Muscle layer of duodenum (tissue), 2 donors: ENCODE measurements at regions not wholly inside any gene's neighbourhood (a gene's known extent, or its start where the extent isn't known, plus 50 kb on each side); places are given as distances from the start of the nearest gene placed in this dataset.

Experiments used
- H3K27ac ChIP-seq: one replicate; pipeline ENCODE4 v1.7.0; 2013; ENCODE audit warnings: mild to moderate bottlenecking, low read length
- H3K27me3 ChIP-seq: one replicate; pipeline ENCODE4 v1.7.0; 2013; ENCODE audit warnings: low read depth, mild to moderate bottlenecking, control low read depth, low read length
- H3K36me3 ChIP-seq, 2 donors: one replicate each; pipeline ENCODE4 v1.7.0; 2013; ENCODE audit warnings: low read length in 2 of 2, control low read depth in 1 of 2, mild to moderate bottlenecking in 1 of 2; ENCODE audit not compliant: insufficient read depth in 2 of 2, control insufficient read depth in 1 of 2
- H3K4me1 ChIP-seq, 2 donors: one replicate each; pipeline ENCODE4 v1.7.0; 2013; ENCODE audit warnings: low read length in 2 of 2, mild to moderate bottlenecking in 2 of 2, control low read depth in 1 of 2, moderate library complexity in 1 of 2; ENCODE audit not compliant: insufficient read depth in 2 of 2, control insufficient read depth in 1 of 2
- H3K4me3 ChIP-seq, 2 donors: one replicate each; pipeline ENCODE4 v1.7.0; 2013; ENCODE audit warnings: low read length in 2 of 2, low read depth in 1 of 2, mild to moderate bottlenecking in 1 of 2
- H3K9me3 ChIP-seq, 2 donors: one replicate each; pipeline ENCODE4 v1.7.0; 2013; ENCODE audit warnings: low read length in 2 of 2, control low read depth in 1 of 2, mild to moderate bottlenecking in 1 of 2; ENCODE audit not compliant: control insufficient read depth in 1 of 2
- donor health status: healthy.

DNA sequence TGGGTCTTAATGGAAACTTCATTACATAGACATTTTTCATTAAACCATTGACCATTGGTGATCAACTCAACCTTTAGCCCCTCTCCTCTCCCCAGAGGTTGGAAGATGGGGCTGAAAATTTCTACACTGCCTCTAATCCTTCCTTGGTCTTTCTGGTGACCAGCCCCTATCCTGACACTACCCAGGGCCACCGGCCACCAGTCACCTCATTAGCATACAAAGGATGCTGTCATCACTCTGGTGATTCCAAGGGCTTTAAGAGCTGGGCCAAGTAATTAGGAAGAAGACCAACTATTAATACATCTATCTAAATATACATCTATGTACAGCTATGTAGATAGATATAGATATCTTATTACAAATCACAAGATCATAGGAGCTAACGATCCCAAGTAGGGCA, 111.2 kb upstream of the IRX6 start:
- no peaks in the 10 kb centered on the region for H3K9me3 ChIP-seq
- H3K27me3 ChIP-seq = no peaks in the 10 kb centered on the region
- H3K36me3 ChIP-seq = no peaks in the 10 kb centered on the region
- H3K4me3 ChIP-seq = no peak overlapping the region
- no peaks in the 10 kb centered on the region for H3K4me1 ChIP-seq
- no peak overlapping the region for H3K27ac ChIP-seq

- Histone ChIP-seq H3K4me3 (no peak overlapping the region), H3K27me3 (no peaks in the 10 kb centered on the region), H3K36me3 (no peaks in the 10 kb centered on the region)
Observed at GRCh38 chr16:55214412-55214811, 109.6 kb upstream of the IRX6 start.

DNA sequence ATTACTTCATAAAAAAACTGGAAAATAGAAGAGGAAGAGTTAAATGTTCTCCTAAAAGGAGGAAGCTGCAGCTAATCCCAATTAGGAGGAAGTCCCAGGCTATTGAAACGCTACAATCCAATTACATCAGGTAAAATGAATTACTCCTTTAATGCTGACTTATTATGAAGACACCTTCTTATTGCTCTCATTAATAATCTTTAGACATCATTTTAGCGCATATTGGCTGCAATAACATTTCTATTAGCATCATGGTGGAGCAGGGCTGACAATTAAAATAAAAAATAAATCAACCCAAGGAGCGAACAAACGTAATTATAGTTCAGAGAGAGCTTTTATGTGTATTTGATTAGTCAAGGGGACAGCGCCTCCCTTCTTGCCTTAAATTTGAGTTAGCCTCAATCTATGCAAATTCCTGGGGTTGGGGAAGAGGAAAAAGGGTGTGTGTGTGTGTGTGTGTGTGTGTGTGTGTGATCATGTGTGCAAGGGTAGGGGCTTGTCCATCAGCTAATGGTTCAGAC, 109.0 kb upstream of the IRX6 start:
- Histone ChIP-seq H3K4me1 (no peaks in the 10 kb centered on the region), H3K4me3 (no peak overlapping the region), H3K9me3 (no peaks in the 10 kb centered on the region), H3K27ac (no peak overlapping the region), H3K36me3 (no peaks in the 10 kb centered on the region), H3K27me3 (no peaks in the 10 kb centered on the region)

More at GRCh38 chr16:55214412-55214811, 109.6 kb upstream of the IRX6 start:
- no peak overlapping the region for H3K27ac ChIP-seq
- H3K4me1 ChIP-seq = no peaks in the 10 kb centered on the region
- no peaks in the 10 kb centered on the region for H3K9me3 ChIP-seq

DNA sequence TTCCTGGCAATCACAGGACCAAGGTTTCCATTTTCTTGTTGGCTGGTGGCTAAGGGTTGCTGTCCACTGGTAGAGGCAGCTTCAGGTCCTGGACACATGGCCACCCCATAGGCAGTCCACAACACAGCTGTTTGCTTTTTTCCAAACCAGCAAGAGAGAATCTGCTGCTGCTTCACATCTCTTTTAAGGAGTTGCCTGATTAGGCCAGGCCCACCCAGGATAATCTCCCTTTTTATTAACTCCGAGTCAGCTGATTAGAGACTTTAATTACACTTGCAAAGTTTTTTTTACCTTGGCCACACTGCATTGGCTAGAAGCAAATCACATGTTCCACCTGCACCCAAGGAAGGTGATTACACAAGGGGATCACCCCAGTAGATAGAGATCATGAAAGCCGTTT, 106.6 kb upstream of the IRX6 start:
- Histone ChIP-seq H3K4me1 (no peaks in the 10 kb centered on the region), H3K27ac (no peak overlapping the region), H3K36me3 (no peaks in the 10 kb centered on the region), H3K4me3 (no peak overlapping the region), H3K27me3 (no peaks in the 10 kb centered on the region), H3K9me3 (no peaks in the 10 kb centered on the region)

GRCh38 chr16:55221836-55222235, 102.2 kb upstream of the IRX6 start:
- H3K36me3 ChIP-seq = no peaks in the 10 kb centered on the region
- H3K9me3 ChIP-seq = peaks cover 0 to 8% of the 10 kb centered on the region in 2 donors
- no peak overlapping the region for H3K4me3 ChIP-seq
- H3K27me3 ChIP-seq = no peaks in the 10 kb centered on the region
- no peak overlapping the region for H3K27ac ChIP-seq
- H3K4me1 ChIP-seq = no peaks in the 10 kb centered on the region

GRCh38 chr16:55222486-55222885, 101.5 kb upstream of the IRX6 start:
- H3K36me3 ChIP-seq = no peaks in the 10 kb centered on the region
- H3K4me1 ChIP-seq = no peaks in the 10 kb centered on the region
- H3K27me3 ChIP-seq = peaks cover 4% of the 10 kb centered on the region
- no peak overlapping the region for H3K27ac ChIP-seq
- H3K9me3 ChIP-seq = peaks cover 0 to 12% of the 10 kb centered on the region in 2 donors
- H3K4me3 ChIP-seq = no peak overlapping the region

DNA sequence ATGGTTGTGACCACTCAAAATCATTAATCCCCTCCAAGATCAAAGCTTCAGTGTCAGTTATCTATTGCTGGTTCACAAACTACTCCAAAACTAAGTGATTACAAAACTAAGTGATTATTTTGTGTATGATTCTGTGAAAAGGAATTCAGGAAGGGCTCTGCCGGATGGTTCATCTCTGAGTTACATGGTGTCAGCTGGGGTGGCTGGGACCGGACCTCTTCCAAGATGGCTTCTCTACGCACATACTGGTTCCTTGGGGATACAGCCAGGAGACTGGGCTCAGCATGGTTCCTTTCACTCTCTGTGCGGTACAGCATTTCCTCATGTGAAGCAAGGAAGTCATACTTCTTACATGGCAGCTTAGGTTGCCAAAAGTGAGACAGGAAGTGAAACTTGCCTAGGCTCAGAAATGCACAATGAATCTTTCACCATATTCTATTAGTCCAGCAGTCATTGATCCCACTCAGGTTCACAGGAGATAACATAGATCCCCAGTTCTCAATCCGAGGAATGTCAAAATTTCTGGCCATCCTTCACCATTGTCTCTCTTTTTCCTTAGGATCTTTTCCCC, 97.9 kb upstream of the IRX6 start:
- H3K27ac ChIP-seq = no peak overlapping the region
- H3K9me3 ChIP-seq = peaks cover 0 to 12% of the 10 kb centered on the region in 2 donors
- H3K4me3 ChIP-seq = no peak overlapping the region
- no peaks in the 10 kb centered on the region for H3K36me3 ChIP-seq
- H3K4me1 ChIP-seq = no peaks in the 10 kb centered on the region
- peaks cover 4% of the 10 kb centered on the region for H3K27me3 ChIP-seq

GRCh38 chr16:55232822-55233221, 91.2 kb upstream of the IRX6 start:
- no peak overlapping the region for H3K4me3 ChIP-seq
- H3K27ac ChIP-seq = no peak overlapping the region
- no peaks in the 10 kb centered on the region for H3K27me3 ChIP-seq

DNA sequence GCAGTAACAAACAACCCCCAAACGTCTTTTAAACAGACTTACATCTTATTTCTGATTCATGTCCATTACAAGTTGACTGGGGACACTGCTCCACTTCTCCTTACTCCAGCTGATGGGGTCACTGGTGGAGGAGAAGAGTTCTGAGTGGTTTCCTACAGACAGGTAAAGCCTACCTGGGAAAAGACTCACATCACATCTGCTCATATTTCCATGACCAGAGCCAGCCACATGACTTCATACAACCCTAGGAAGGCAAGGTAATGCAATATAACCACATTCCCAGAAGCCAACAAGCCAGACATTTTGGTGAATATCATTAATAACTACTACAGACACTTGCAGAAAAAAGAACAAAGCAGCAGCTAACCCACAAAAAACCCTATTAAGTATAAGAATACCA, 90.5 kb upstream of the IRX6 start:
- H3K27me3 ChIP-seq = no peaks in the 10 kb centered on the region
- H3K36me3 ChIP-seq = no peaks in the 10 kb centered on the region
- no peak overlapping the region for H3K27ac ChIP-seq
- H3K4me3 ChIP-seq = no peak overlapping the region
- no peaks in the 10 kb centered on the region for H3K9me3 ChIP-seq
- H3K4me1 ChIP-seq = no peaks in the 10 kb centered on the region

More at GRCh38 chr16:55232822-55233221, 91.2 kb upstream of the IRX6 start:
- Histone ChIP-seq H3K36me3 (no peaks in the 10 kb centered on the region), H3K9me3 (no peaks in the 10 kb centered on the region), H3K4me1 (no peaks in the 10 kb centered on the region)

GRCh38 chr16:55236655-55237054, 87.3 kb upstream of the IRX6 start:
- no peaks in the 10 kb centered on the region for H3K36me3 ChIP-seq
- no peak overlapping the region for H3K27ac ChIP-seq
- no peaks in the 10 kb centered on the region for H3K27me3 ChIP-seq
- H3K9me3 ChIP-seq = no peaks in the 10 kb centered on the region
- no peak overlapping the region for H3K4me3 ChIP-seq
- no peaks in the 10 kb centered on the region for H3K4me1 ChIP-seq

DNA sequence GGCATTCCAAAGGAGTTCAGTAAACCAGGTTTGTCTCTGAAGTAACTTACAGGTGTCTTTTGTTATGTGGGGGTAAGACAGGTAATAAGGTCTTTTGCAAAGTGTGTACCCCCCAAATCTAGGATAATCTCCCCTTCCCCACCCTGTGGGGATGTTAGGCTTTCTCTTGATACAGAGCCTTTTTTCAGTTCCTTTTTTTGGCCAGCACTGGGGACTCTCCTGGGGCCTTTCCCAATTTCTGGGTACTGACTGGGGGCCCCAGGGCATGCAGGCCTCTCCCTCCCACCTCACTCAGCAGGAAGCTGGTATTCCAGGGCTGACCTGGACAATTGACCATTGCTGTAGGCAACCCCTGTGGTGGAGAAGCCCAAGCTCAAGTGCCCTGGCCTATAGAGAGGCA, 84.3 kb upstream of the IRX6 start:
- no peaks in the 10 kb centered on the region for H3K9me3 ChIP-seq
- no peaks in the 10 kb centered on the region for H3K36me3 ChIP-seq
- H3K4me1 ChIP-seq = no peaks in the 10 kb centered on the region
- H3K27me3 ChIP-seq = no peaks in the 10 kb centered on the region
- no peak overlapping the region for H3K4me3 ChIP-seq
- no peak overlapping the region for H3K27ac ChIP-seq

- Histone ChIP-seq H3K9me3 (no peaks in the 10 kb centered on the region), H3K27me3 (no peaks in the 10 kb centered on the region), H3K36me3 (no peaks in the 10 kb centered on the region), H3K4me3 (no peak overlapping the region), H3K4me1 (no peaks in the 10 kb centered on the region), H3K27ac (no peak overlapping the region)
Observed at GRCh38 chr16:55240888-55241287, 83.1 kb upstream of the IRX6 start.
